HG03196 (cell line): ENCODE measurements at regions not wholly inside any gene's neighbourhood (a gene's known extent, or its start where the extent isn't known, plus 50 kb on each side); places are given as distances from the start of the nearest gene placed in this dataset.
"Not testable (repeated sequence)": the region's sequence is repeated elsewhere in the genome, so short reads cannot be mapped to it uniquely, and the experiment has no call there.

Experiments
- ATAC-seq: cut with Tn5 transposase; IDR thresholded peaks from one replicate; pipeline ENCODE4 v1.9.1; 2021; ENCODE audit not compliant: unreplicated experiment

GRCh38 chr11:24108609-24109008 is 388.2 kb upstream of the LUZP2 start:
- no peak for ATAC-seq

GRCh38 chr11:24122291-24122690 is 374.6 kb upstream of the LUZP2 start:
- ATAC-seq, result no peak

- no peak for ATAC-seq
These were observed 372.0 kb upstream of the LUZP2 start for GRCh38 chr11:24124876-24125275.

DNA sequence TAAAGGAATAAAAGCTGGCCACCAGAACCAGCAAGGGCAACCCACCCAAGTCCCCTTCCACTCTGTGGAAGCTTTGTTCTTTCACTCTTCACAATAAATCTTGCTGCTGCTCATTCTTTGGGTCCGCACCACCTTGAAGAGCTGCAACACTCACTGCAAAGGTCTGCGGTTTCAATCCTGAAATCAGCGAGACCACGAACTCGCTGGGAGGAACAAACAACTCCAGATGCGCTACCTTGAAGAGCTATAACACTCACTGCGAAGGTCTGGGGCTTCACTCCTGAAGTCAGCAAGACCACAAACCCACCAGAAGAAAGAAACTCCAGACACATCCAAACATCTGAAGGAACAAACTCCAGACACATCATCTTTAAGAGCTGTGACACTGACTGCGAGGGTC is 365.2 kb upstream of the LUZP2 start:
- no peak for ATAC-seq

DNA sequence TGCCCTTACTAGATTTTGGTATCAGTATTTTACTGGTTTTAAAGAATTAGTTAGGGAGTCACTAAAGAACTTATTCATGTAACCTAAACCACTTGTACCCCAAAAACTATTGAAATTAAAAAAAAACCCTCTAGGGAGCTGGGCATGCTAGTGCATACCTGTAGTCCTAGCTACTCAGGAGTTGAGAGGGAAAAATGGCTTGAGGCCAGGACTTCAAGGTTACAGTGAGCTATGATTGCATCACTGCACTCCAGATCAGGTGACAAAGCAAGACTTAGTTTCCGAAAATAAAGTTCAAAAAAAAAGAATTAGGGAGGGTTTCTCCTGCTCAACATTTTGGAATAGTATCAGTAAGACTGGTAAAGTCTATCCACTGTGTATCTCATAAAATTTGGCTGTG is 364.4 kb upstream of the LUZP2 start:
- no peak for ATAC-seq

GRCh38 chr11:24134879-24135589 is 361.8 kb upstream of the LUZP2 start:
- no peak for ATAC-seq

DNA sequence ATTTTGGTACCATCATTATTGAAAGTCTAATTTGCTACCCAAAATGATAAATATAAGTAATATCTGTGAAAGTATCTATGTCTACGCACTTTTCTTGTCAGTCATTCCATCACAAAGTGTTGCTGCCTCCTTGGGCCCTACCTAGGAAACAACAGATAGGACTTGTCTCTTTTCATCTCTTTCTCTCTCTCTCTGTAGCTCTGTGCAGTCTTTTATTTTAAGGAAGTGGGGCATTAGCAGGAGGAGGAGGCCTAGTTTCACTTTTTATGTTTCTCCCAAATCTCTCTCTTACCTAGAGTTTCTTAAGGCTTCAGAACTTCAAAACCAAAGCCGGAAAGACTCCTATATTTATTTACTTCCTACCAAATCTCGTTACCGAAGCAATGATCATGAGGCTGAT is 354.8 kb upstream of the LUZP2 start:
- ATAC-seq, result no peak

DNA sequence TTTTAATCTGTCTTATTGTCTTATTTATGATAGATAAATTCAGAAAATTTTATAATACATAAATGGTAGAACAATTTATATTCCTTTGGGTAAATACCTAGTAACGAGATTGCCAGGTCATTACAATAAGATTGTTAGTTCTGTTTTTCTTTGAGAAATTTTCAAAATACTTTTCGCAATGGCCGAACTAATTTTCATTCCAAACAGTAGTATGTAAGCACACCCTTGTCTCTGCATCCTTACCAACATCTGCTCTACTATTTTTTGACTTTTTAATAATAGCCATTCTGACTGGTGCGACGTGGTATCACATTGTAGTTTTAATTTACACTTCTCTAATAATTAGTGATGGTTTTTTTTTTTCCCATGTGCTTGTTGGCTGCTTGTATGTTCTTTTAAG is 351.4 kb upstream of the LUZP2 start:
- no peak for ATAC-seq

GRCh38 chr11:24153337-24153736 is 343.5 kb upstream of the LUZP2 start:
- no peak for ATAC-seq

DNA sequence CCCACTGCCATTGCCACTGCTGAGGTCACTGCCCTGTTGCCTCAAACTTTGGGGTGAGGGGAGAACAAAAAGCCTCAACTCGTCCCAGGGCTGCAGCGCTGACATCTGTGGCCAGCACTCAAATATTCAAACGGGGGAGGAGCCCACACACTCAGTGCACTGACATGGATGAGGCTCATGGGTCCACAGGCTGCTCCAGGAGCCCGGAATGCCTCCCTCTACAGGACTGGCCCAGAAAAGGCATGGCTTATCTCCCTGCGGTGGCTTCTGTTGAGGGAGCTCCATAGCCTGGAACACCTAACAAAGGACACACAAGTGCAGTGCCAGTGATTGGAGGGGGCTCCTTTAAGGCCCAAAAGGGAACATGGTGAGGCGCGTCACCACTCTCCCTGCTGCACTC is 341.1 kb upstream of the LUZP2 start:
- no peak for ATAC-seq

DNA sequence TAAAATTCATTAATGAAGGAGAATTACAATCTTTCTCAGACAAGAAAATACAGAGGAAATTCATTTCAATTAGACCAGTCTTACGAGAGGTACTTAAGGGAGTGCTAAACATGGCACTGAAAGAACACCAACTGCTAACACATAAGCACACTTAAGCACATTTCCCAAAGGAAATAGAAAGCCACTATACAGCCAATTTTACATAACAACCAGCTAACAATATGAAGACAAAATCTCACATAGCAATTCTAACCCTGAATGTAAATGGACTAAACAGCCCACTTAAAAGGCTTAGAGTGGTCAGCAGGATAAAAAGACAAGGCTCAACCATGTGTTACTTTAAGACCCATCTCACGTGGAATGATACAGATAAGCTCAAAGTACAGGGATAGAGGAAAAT is 339.5 kb upstream of the LUZP2 start:
- no peak for ATAC-seq

GRCh38 chr11:24161587-24161986 is 335.3 kb upstream of the LUZP2 start:
- no peak for ATAC-seq

GRCh38 chr11:24163146-24163545 is 333.7 kb upstream of the LUZP2 start:
- ATAC-seq, result no peak

DNA sequence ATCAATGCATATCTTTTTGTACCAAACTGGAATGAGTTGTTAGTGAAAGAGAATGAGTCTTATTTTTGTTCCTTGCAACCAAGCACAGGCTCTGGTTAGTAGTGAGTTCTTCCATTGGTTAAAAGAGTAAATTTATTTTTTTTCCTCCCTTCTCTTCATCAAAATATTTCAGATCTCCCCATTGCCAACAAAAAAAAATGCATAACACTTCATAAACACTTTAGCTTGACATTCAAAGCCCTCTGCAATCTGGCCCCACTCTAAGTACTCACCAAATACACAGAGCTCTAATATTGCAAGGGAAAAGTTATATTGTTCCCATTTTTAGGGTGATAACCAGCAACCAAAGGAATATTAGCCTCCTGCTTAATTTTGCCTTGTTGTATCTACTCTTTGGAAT is 333.0 kb upstream of the LUZP2 start:
- ATAC-seq, result no peak

GRCh38 chr11:24171869-24172268 is 325.0 kb upstream of the LUZP2 start:
- no peak for ATAC-seq

DNA sequence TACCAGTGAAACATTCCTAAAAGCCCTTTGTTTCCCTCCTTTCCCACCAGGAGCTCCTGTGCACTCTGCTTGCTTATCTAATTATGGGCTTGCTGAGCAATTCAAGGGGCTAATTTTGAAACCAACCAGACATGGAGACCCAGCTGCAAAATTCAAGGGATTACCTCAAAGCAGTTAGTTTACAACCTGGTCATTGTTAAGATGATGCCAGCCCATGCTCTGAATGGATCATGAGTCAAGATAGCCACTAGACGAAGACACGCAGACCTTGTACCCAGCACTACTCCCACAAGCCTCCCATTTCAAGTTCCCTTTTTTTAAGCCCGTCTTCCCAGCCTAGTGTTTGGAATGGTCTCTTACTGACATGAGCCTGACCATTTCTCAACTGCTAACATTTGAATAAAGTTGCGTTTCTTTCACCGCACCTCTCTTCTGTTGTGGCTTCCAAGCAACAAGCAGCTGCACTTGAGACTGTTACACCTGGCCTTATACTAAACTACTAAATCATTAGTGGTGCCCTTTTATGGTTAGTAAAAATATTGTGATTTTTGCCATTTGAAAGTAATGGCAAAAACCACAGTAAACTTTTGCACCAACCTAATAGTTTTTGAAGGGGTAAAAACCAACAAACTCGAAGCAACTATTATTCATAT is 315.3 kb upstream of the LUZP2 start:
- ATAC-seq, result no peak

DNA sequence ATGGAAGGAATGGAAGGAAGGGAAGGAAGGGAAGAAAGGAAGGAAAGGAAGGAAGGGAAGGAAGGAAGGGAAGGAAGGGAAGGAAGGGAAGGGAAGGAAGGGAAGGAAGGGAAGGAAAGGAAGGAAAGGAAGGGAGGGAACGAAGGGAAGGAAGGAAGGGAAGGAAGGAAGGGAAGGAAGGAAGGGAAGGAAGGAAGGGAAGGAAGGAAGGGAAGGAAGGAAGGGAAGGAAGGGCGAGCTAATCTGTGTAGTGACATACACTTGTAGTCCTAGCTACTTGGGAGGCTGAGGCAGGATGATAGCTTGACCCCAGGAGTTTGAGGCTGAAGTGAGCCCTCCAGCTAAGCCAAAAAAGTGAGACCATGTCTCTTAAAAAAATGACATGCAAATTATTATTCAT is 311.3 kb upstream of the LUZP2 start:
- not testable (repeated sequence) for ATAC-seq

- ATAC-seq, result no peak
These were observed 300.1 kb upstream of the LUZP2 start for GRCh38 chr11:24196733-24197132.

GRCh38 chr11:24198481-24198880 is 298.4 kb upstream of the LUZP2 start:
- ATAC-seq, result no peak

DNA sequence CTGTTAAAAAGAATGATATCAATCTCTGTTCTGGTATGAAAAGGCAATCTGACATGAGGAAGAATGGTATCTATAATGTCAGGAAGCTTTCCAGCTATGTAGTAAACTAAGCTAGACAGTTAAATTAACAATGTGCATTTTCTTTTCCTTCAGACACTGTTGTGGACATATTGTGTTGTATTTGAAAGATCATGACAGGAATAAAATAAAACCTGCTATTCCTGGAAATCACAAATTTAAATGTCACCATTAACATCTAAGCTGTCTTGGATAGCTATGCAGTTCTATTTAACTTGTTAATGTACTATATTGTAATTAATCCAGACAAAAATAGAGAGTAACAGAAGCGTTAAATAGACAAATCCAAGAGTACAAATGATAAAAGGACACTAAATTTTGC is 297.4 kb upstream of the LUZP2 start:
- ATAC-seq, result no peak

DNA sequence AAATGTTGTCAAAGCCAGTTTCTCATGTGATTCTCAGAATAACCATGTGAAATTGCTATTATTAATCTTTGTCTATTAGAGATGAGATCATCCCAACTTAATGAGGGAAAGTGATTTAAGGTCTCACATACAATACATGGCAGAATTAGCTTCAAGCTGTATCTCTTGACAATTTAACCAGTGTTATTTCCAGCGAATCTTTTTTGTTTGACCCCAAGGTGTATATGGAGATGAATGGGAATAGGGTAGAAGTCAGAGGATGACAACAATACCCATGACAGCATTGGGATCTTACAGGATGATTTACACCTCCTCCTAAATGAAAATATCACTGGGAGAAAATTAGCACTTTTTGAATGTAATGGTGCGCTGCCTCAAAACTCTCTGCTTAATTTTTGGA is 290.8 kb upstream of the LUZP2 start:
- ATAC-seq, result no peak

DNA sequence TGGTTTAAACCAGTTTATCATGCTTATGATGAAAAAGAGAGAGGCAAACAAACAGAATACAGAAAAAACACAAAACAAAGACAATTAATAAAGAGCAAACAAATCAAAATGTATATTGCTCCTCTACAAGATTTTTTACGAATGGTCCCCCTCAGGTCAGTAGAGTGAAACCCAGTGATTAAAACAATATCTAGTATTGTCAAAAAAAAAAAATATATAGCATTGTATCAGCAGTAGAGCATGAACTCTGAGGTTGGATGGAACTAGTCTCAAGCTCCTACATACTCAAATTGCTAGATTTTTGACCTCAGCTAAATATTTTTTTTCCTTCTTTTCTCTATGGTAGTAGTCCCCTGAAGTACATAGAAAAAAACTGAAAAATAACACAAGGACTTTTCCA is 290.3 kb upstream of the LUZP2 start:
- ATAC-seq, result no peak

- no peak for ATAC-seq
These were observed 280.4 kb upstream of the LUZP2 start for GRCh38 chr11:24216488-24216887.
